Nephron progenitor cell (in vitro differentiated cells): ENCODE measurements at regions not wholly inside any gene's neighbourhood (a gene's known extent, or its start where the extent isn't known, plus 50 kb on each side); places are given as distances from the start of the nearest gene placed in this dataset.

Source experiments
- DNase-seq: peaks from one replicate; pipeline ENCODE4 v3.0.0; 2021
- H3K27ac Mint-ChIP-seq: 2 replicates; pipeline ENCODE4 v1.8.0; 2021; ENCODE audit warnings: mild to moderate bottlenecking, moderate library complexity, mixed read lengths
- H3K27me3 Mint-ChIP-seq: 2 replicates; pipeline ENCODE4 v1.8.0; 2021; ENCODE audit warnings: mild to moderate bottlenecking, low read depth, mixed read lengths; ENCODE audit not compliant: poor library complexity
- H3K36me3 Mint-ChIP-seq: 2 replicates; pipeline ENCODE4 v1.8.0; 2021; ENCODE audit warnings: low read depth, mixed read lengths
- H3K4me1 Mint-ChIP-seq: 2 replicates; pipeline ENCODE4 v1.8.0; 2021; ENCODE audit warnings: mixed read lengths
- H3K4me3 Mint-ChIP-seq: 2 replicates; pipeline ENCODE4 v1.8.0; 2021; ENCODE audit warnings: mild to moderate bottlenecking, moderate library complexity, mixed read lengths
- H3K9me3 Mint-ChIP-seq: 2 replicates; pipeline ENCODE4 v1.8.0; 2021; ENCODE audit warnings: mild to moderate bottlenecking, moderate library complexity, mixed read lengths
- CTCF ChIP-seq: fragments of 200-600 bp; sonication (generic); IDR thresholded peaks from 2 replicates; pipeline ENCODE4 v1.5.0; 2021; ENCODE audit warnings: antibody characterized with exemption

- no peak for DNase-seq
- Mint-ChIP-seq H3K9me3 (no peaks in the 10 kb centered on the region), H3K27me3 (no peaks in the 10 kb centered on the region), H3K27ac (no peak overlapping the region), H3K36me3 (no peaks in the 10 kb centered on the region), H3K4me3 (no peak overlapping the region), H3K4me1 (no peaks in the 10 kb centered on the region)
- no peak for TF ChIP-seq CTCF
These were observed 707.1 kb upstream of the SPRY2 start for GRCh38 chr13:81048026-81048461.

GRCh38 chr13:81041761-81042160 lies 700.8 kb upstream of the SPRY2 start:
- TF ChIP-seq CTCF: no peak
- Mint-ChIP-seq H3K4me3 (no peak overlapping the region), H3K27me3 (no peaks in the 10 kb centered on the region), H3K4me1 (no peaks in the 10 kb centered on the region), H3K9me3 (peaks cover 27% of the 10 kb centered on the region), H3K36me3 (no peaks in the 10 kb centered on the region), H3K27ac (no peak overlapping the region)
- DNase-seq: no peak

- Mint-ChIP-seq H3K4me1 (no peaks in the 10 kb centered on the region), H3K27me3 (no peaks in the 10 kb centered on the region), H3K36me3 (no peaks in the 10 kb centered on the region), H3K9me3 (no peaks in the 10 kb centered on the region), H3K4me3 (no peak overlapping the region), H3K27ac (no peak overlapping the region)
- no peak for TF ChIP-seq CTCF
- no peak for DNase-seq
These were observed 691.1 kb upstream of the SPRY2 start for GRCh38 chr13:81031996-81032395.

- H3K4me1 Mint-ChIP-seq: no peaks in the 10 kb centered on the region
- no peak for DNase-seq
- no peak overlapping the region for H3K27ac Mint-ChIP-seq
- peaks cover 2% of the 10 kb centered on the region for H3K27me3 Mint-ChIP-seq
- H3K9me3 Mint-ChIP-seq: peaks cover 31% of the 10 kb centered on the region
- no peak overlapping the region for H3K4me3 Mint-ChIP-seq
- H3K36me3 Mint-ChIP-seq: peaks cover 5% of the 10 kb centered on the region
- TF ChIP-seq CTCF: no peak
These were observed 684.2 kb upstream of the SPRY2 start for GRCh38 chr13:81025091-81025490.

- H3K9me3 Mint-ChIP-seq: peaks cover 31% of the 10 kb centered on the region
- TF ChIP-seq CTCF: no peak
- no peak overlapping the region for H3K4me3 Mint-ChIP-seq
- peaks cover 4% of the 10 kb centered on the region for H3K4me1 Mint-ChIP-seq
- no peak for DNase-seq
- H3K36me3 Mint-ChIP-seq: peaks cover 5% of the 10 kb centered on the region
- H3K27ac Mint-ChIP-seq: no peak overlapping the region
- peaks cover 2% of the 10 kb centered on the region for H3K27me3 Mint-ChIP-seq
These were observed 680.4 kb upstream of the SPRY2 start for GRCh38 chr13:81021284-81021840.

GRCh38 chr13:81020010-81020409 lies 679.1 kb upstream of the SPRY2 start:
- Mint-ChIP-seq H3K9me3 (peaks cover 39% of the 10 kb centered on the region), H3K27ac (no peak overlapping the region), H3K27me3 (no peaks in the 10 kb centered on the region), H3K4me3 (no peak overlapping the region), H3K4me1 (peaks cover 7% of the 10 kb centered on the region), H3K36me3 (peaks cover 5% of the 10 kb centered on the region)
- TF ChIP-seq CTCF: no peak
- DNase-seq: no peak
